GM21526 (cell line): ENCODE measurements at regions not wholly inside any gene's neighbourhood (a gene's known extent, or its start where the extent isn't known, plus 50 kb on each side); places are given as distances from the start of the nearest gene placed in this dataset.
"Not testable (repeated sequence)": the region's sequence is repeated elsewhere in the genome, so short reads cannot be mapped to it uniquely, and the experiment has no call there.

ENCODE experiments used
- ATAC-seq: cut with Tn5 transposase; IDR thresholded peaks from one replicate; pipeline ENCODE4 v1.9.1; 2021; ENCODE audit warnings: moderate library complexity; ENCODE audit not compliant: unreplicated experiment, low FRiP score

DNA sequence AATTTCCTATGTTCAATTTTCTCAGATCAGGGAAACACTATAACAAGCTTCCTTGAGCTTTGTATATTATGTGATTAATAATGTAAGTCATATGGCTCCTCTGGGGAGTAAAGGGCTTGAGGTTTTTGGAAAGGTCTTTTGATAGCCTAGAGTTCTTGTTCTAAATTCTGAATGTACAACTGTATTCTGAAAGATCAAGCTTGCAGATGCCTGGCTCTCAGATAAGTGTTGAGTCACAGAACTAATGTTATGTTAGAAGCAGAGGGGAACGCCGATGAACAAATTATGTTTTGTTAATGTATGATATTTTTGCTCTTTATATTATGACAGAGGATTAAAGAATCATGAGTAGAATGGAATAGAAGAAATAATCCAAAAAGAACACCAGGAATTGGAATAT lies 170.1 kb downstream of the RPRM start:
- no peak for ATAC-seq

DNA sequence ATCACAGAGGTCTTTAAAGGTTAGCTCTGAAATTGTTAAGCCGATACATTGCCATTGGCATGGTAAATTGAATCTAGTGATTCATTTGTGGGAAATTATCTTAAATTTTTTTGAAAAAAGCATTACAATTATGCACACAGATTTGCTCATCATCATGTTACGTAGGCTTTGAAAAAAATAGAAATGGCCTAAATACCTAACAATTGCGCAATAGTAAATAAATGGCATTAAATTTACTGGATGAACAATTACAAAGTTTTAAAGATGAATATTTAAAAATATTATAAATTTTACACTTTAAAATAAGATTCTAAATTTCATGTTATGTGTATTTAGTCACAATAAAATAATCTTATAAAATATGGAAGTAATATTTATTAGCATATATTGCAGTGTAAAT lies 171.3 kb downstream of the RPRM start:
- no peak for ATAC-seq

GRCh38 chr2:153299809-153300208 lies 178.8 kb downstream of the RPRM start:
- ATAC-seq: no peak

GRCh38 chr2:153299217-153299616 lies 179.3 kb downstream of the RPRM start:
- ATAC-seq: no peak

GRCh38 chr2:153294199-153294786 lies 184.3 kb downstream of the RPRM start:
- no peak for ATAC-seq

DNA sequence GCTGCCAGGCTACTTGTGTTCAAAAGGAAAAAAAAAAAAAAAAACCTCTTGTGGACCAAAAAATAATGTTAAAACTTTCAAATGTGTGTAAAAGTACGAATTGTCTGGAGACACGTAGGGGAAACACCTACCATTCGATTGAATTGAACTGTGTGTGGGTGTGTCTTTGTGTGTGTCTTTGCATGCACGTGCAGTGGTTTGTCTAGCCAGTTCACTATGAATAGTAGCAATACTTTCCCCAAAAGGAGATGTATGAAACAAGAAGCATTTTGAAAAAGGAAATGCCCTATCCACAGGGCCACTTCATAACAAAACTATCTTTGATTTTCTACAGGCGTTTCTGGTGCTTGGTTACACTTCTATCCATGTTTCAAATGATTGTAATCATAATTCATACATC lies 186.8 kb downstream of the RPRM start:
- ATAC-seq: no peak

DNA sequence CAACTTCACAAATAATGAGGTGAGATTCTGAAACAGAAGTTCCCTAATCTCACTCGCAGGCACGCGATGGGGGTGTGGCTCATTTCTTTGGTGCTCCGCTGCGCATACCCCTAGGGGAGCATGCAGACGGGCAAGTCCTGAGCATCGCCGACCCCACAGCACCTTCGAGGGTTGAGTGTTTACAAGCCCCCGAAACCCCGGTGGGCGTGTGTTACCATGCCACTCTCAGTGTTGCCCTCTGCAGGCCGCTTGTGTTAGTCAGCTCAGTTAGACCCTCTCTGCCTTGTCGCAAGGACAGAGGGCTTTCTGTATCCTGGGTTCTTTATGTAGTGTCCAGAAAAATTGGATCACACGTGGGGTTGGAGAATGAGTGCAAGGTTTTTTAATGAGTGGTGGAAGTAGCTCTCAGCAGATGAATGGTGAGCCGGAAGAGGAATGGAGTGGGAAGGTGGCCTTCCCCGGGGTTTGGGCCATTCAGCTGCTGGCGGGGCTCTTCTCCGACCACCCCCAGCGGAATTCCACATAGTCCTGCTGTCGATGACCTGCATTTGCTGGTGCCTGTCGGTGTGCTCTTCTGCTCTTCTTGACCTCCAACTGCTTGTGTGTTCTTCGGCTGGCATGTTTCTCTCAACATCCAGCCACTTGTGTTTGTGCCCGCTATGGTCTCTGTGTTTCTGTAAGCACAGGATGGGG lies 191.3 kb downstream of the RPRM start:
- no peak for ATAC-seq

DNA sequence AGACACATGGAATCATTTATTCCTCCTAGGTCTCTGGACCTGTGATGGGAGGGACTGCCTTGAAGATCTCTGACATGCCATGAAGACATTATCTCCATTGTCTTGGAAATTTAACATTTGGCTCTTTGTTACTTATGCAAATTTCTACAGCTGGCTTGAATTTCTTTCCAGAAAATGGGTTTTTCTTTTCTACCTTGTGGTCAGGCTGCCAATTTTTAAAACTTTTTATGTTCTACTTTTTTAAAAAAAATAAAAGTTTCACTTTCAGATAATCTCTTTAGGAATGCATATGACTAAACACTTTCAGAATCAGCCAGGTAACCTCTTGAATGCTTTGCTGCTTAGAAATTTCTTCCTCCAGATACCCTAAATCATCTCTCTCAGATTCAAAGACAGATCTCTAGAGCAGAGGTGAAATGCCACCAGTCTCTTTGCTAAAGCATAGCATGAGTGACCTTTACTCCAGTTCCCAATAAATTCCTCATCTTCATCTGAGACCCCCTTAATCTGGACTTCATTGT lies 209.6 kb downstream of the RPRM start:
- no peak for ATAC-seq

DNA sequence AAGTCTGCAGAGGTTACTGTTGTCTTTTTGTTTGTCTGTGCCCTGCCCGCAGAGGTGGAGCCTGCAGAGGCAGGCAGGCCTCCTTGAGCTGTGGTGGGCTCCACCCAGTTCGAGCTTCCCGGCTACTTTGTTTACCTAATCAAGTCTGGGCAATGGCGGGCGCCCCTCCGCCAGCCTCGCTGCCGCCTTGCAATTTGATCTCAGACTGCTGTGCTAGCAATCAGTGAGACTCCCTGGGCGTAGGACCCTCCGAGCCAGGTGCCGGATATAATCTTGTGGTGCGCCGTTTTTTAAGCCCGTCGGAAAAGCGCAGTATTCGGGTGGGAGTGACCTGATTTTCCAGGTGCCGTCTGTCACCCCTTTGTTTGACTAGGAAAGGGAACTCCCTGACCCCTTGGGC lies 221.7 kb downstream of the RPRM start:
- ATAC-seq: not testable (repeated sequence)

DNA sequence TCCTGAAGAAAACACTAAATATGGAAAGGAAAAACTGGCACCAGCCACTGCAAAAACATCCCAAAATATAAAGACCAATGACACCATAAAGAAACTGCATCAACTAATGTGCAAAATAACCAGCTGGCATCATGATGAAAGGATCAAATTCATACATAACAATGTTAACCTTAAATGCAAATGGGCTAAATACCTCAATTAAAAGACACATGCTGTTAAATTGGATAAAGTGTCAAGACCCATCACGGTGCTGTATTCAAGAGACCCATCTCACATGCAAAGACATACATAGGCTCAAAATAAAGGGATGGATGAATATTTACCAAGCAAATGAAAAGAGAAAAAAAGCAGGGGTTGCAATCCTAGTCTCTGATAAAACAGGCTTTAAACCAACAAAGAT lies 231.9 kb downstream of the RPRM start:
- not testable (repeated sequence) for ATAC-seq

DNA sequence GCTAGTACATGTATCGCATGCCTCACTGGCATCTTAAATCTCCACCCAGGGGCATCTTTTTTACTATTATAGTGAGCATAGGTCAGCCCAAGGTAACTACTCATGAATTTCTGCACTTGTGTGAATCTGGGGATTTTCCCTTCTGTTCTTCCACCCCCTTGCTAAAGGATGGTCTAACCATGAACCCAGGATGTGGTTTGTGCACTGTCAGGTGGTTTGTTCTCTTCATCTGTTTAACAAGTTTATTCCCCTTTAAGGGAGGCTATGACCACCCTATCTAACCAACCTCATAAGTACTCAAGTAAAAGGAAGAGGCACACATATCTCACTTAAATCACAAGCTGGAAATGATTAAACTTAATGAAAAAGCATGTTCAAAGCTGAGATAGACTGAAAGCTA lies 243.0 kb downstream of the RPRM start:
- peak; percentile 82 for ATAC-seq

DNA sequence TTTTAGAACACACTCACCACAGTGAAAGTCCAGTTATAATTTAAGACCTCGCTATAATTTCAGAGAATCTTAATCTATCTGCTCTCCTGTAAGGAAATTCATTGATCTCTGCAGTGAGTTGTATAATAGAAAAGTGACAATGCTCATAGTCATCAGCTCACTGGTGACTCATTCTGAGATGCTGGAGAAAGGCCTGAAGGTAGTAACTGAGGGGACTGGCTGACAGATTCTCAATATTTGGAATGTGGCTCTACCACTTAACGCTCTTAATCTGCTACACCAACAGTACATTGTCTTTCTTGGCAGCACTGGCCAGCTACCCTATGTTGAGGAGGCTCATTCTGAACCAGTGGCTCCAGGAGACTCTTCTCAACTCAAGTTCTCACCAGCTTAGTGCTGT lies 246.1 kb downstream of the RPRM start:
- no peak for ATAC-seq

- no peak for ATAC-seq
These were observed 247.6 kb downstream of the RPRM start for GRCh38 chr2:153230977-153231376.

GRCh38 chr2:153228904-153229303 lies 249.7 kb downstream of the RPRM start:
- ATAC-seq: no peak

GRCh38 chr2:153227981-153228380 lies 250.6 kb downstream of the RPRM start:
- ATAC-seq: no peak

DNA sequence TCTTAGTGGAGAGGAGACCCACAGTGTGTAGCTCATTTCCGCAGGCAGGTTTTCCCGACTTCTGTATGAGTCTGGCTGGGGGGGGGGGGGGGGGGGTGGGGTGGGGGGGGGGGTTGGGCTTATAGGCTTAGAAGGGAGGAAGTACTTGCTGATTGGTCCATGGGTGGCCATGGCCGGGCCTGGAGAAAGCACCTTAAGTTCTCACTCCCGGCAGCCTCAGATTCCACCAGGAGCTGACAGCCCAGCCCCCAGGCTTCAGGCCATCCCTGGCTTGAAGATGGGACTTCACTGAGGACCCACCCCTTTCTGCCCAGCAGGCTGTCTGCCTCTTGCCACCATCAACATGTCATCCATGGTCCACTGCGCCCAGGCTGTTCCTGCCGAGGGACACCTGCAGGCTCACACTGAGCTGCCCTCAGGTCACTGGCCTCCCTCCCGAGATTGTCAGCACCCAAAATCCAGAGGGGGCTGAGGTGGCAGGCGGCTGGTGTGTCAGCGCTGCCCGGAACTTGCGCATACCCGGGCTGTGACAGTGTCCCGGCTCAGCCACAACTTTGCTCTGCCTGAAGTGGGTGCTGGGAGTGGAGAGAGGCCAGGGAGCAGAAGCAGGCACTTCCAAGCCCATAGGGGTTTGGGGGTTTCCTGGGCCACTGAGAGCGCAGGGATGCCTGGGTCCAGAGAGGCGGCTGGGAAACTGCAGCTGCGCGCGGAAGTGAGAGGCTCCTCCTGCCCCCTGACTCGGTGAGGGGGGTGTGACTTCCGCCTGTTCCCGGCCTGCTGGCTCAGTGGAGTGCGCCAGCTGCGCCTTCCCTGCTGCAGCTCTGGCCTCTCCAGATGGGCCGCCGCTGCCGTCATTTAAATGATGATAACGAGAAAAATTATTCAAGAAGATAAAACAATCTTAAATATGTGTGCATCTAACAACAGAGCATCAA lies 256.1 kb downstream of the RPRM start:
- no peak for ATAC-seq

DNA sequence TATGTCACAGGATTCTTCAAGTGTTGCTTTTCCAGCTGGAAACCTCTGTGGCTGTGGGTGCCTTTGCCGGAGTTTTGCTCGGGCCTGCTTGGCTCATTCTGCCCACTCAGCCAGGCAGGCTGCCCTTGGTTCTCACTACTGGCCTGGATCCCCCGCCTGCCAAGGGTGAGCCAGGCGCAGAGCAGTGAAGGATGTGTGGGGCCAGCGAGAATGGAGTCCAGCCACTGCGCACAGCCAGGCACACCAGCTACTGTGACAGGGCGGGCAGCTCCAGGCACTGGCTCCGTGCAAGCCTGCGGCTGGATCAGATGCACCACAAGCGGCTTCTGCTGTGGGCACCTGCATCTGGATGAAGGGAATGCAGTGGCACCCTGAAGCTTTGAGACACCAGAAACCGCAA lies 257.1 kb downstream of the RPRM start:
- ATAC-seq: no peak

GRCh38 chr2:153221087-153221486 lies 257.5 kb downstream of the RPRM start:
- ATAC-seq: no peak

DNA sequence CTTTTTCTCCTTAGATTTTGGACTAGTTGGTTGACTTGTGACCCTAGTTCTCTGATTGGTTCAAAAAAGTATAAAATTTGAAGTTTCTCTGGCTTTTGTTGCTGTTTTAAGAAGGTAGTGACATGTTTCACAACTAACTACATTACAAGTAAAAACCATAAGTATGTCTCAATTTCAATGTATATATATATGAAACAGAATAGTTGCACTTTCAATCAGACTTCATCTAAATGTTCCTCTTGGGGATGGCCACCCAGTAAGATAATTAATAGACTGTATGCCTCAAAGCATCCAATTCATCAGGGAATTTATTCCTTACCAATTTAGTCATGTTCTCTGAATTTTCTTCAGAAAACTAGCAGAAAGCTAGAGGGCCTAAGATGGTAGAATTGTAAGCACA lies 259.7 kb downstream of the RPRM start:
- ATAC-seq: no peak

DNA sequence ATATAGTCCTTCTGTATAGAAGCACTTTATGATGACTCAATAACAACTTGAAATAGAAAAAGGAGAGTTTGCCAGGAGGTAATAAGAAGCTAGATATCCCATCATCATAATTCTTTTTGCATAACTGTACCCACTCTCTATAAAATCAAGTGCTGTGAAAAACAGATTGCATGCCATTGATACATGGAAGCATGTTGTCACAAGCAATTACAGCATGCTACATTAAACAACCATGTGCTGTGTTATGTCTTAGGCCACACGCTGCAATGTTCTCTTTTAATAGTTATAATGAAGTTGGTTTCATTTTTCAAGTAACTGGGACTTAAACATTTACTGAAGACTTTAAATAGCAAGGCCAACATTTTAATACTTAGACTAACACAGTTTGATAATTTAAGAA lies 264.2 kb downstream of the RPRM start:
- no peak for ATAC-seq

GRCh38 chr2:153213022-153213421 lies 265.5 kb downstream of the RPRM start:
- no peak for ATAC-seq
